NB4 (cell line): ENCODE measurements at regions not wholly inside any gene's neighbourhood (a gene's known extent, or its start where the extent isn't known, plus 50 kb on each side); places are given as distances from the start of the nearest gene placed in this dataset.

Experiments used
- DNase-seq: peaks from one replicate; pipeline ENCODE4 v3.0.0; 2010; ENCODE audit warnings: low read depth
- H3K4me3 ChIP-seq: one replicate; pipeline ENCODE4 v1.5.1; 2011; ENCODE audit warnings: mild to moderate bottlenecking, low read depth, low read length, moderate library complexity
- MYC ChIP-seq: IDR thresholded peaks from 2 replicates; pipeline ENCODE4 v1.6.1; 2011; ENCODE audit warnings: low read depth, low read length
- POLR2A ChIP-seq: IDR thresholded peaks from 2 replicates; pipeline ENCODE4 v1.6.1; 2011; ENCODE audit warnings: mild to moderate bottlenecking; ENCODE audit not compliant: insufficient read length; ENCODE audit errors: extremely low read depth
- TF ChIP-seq, protein P1 (sequence below): IDR thresholded peaks from 2 replicates; pipeline ENCODE4 v1.6.1; 2011; ENCODE audit warnings: low read depth, low read length
- TF ChIP-seq, protein P2 (sequence below): IDR thresholded peaks from one replicate; pipeline ENCODE4 v1.5.1; 2012; ENCODE audit warnings: low read depth, low read length

DNA sequence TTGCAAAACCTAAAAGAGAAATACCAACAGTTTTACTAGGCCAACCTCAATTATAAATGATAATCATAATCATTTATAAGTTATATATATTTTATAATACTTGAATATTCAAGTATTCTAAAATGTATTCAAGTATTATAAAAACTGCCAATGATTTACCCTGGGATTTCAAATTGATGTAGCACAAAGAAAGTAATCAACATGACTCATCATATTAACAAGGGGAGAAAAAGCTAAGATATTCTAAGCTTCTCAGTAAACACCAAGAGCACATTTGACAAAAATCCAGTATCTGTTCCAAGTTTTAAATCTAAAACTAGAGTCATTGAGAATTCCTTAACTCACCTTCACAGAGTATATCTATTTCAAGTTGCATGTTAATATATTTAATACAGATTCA lies 56.1 kb downstream of the CAPZA3 start:
- no peak for DNase-seq
- TF ChIP-seq, protein P1, sequence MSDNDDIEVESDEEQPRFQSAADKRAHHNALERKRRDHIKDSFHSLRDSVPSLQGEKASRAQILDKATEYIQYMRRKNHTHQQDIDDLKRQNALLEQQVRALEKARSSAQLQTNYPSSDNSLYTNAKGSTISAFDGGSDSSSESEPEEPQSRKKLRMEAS = no peak
- TF ChIP-seq, protein P2, sequence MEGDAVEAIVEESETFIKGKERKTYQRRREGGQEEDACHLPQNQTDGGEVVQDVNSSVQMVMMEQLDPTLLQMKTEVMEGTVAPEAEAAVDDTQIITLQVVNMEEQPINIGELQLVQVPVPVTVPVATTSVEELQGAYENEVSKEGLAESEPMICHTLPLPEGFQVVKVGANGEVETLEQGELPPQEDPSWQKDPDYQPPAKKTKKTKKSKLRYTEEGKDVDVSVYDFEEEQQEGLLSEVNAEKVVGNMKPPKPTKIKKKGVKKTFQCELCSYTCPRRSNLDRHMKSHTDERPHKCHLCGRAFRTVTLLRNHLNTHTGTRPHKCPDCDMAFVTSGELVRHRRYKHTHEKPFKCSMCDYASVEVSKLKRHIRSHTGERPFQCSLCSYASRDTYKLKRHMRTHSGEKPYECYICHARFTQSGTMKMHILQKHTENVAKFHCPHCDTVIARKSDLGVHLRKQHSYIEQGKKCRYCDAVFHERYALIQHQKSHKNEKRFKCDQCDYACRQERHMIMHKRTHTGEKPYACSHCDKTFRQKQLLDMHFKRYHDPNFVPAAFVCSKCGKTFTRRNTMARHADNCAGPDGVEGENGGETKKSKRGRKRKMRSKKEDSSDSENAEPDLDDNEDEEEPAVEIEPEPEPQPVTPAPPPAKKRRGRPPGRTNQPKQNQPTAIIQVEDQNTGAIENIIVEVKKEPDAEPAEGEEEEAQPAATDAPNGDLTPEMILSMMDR = no peak
- TF ChIP-seq POLR2A (no peak), MYC (no peak)
- no peak overlapping the region for H3K4me3 ChIP-seq

DNA sequence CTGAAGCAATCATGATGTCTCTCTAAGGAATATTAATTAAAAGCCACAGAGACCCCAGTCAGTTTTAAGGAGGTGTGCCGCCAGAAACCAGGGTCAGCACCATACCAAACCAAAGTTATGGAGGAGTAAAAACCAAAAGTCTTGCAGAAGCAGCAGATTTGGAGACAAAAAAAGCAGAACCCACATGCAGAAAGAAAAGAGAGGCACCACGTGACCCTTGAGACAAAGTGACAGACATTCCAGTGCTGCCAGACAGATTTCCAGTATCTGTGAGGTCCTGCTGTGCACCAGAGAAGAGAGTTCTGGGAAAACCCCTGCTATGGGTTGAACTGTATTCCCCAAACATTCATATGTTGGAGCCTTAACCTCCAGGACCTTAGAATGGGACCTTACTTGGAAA lies 59.7 kb downstream of the CAPZA3 start:
- H3K4me3 ChIP-seq = no peak overlapping the region
- no peak for DNase-seq
- TF ChIP-seq, protein P1 = peak; percentile 86
- TF ChIP-seq POLR2A = no peak

DNA sequence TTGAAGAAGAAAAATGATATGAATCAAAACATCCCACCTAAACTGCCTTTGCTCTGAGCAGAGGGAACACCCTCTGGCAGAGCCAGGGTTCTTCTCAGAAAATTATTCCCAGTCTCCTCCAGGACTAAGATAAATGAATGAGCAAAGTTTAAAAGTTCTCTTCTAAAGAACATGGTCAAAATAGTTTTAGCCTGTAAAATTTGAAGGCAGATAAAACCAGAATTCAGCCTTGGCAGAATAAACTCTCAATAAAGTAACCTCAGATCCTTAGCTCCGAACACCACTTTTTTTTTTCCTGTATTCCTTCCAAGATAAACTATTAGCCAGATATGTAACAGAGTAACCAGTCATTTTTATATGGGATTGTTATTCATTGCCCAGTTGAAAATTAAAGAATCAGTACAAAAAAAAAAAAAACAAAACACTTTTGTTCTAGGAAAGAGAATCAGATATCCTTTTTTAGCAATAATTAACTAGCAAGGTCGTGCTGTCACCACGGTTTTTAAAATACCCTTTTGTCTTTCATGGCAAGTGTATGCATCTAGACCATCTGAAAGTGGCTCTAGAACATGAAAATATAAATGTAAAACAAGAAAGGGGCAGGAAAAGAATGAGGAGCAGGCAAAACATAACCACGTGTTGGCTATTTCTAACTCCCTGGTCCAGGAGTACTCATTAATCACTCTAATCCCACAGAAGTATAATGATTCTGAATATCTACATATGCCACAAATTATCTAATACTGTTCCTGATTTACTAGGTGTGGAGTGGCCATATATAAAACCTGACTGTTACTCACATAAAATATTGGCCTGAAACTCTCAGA lies 60.8 kb downstream of the CAPZA3 start:
- no peak for DNase-seq
- TF ChIP-seq, protein P2 = no peak
- no peak overlapping the region for H3K4me3 ChIP-seq

DNA sequence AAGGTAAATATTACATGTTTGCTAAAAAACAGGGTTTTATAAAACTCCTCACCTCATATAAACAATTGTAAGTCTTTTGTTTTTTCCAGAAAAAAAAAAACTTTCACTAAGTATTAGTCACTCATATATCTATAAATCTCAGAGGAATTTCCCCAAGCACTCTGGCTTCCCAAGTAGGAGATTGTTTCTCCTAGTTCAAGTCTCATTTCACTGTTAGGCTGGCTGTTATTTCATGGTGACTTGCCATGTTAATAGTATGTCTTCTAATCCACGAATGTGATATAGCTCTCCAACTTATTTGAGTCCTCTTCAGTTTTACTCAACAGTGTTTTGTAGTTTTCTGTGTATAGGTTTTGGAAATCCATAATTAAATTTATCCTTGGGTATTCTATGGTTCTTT lies 61.6 kb downstream of the CAPZA3 start:
- no peak overlapping the region for H3K4me3 ChIP-seq
- no peak for DNase-seq
- TF ChIP-seq MYC = no peak
- TF ChIP-seq, protein P2 = no peak
- TF ChIP-seq, protein P1 = no peak
- no peak for TF ChIP-seq POLR2A

DNA sequence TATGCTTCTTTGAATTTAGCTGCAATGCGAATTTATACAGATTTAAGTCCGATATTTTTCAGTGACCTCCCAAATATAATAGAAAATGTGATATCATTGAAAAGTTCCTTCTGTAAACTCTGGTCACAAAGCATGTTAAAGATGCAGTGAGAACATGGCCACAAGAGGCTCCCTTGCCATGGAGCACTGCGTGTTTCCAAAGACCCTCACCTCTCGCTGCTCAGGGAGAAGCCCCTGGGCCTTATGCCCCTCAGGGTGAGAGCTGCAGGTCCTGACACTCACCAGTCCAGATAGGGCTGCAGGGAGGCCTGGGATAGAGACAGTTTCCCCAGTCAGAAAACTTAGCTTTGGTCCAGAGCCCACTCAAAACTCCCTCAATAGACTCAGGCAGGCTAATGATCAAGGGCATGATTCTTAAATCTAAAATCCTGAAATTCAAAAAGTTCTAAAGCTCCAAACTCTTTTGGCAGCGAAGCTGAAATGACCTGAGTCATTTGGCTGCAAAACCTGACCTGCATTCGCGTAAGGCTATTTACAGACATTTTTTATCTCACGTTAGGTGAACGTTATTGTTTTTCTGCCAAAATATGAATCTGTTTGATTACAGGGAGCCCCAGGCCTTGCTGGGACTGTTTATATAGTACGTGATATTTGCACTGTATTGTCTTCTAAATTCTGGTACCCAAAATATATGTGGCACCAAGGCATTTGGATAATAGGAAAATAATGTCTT lies 67.8 kb downstream of the CAPZA3 start:
- TF ChIP-seq POLR2A = no peak
- TF ChIP-seq, protein P2 = peak; percentile 27
- no peak overlapping the region for H3K4me3 ChIP-seq
- no peak for DNase-seq

DNA sequence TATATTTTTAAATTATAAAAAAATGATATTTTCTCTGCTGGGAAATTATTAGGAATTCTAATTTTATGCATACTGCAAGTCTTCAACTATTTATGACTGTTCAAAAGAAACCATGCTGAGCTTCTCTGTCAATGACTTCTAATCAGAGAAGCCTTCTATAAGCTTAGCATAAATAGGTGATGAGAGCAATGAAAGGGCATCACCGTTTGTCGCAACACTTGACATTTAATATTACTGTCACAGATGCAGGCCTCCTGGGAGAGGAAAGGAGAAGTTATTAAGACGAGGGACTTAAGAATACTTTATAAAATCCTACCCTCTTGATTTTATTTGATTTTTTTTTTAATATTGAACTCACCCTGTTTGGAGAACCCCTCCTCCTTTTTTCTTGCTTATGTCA lies 69.8 kb downstream of the CAPZA3 start:
- DNase-seq = no peak
- TF ChIP-seq, protein P1 = no peak
- no peak for TF ChIP-seq POLR2A

DNA sequence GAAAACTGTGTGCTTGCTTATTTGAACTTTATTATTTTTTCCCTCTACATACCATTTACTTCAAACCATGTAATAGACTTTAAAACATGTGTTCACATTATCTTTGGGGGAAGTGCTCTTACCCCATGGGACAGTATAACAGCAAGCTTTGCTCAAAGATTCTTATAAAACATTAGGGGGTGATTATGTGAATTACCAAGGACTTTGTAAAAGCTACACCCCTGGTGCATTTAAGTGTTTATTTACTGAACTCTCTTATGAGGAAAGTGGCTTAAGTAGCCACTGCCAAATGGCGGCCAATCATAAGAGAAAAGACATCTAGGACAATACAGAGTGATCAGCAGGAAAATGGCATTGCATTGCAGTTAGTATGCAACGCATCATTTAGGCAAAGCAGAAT lies 70.3 kb downstream of the CAPZA3 start:
- TF ChIP-seq POLR2A (no peak), MYC (no peak)
- TF ChIP-seq, protein P2 = no peak
- TF ChIP-seq, protein P1 = no peak
- no peak for DNase-seq
- H3K4me3 ChIP-seq = no peak overlapping the region

More for the DNA sequence above, 69.8 kb downstream of the CAPZA3 start:
- no peak overlapping the region for H3K4me3 ChIP-seq
